ENCODE measurements at regions not wholly inside any gene's neighbourhood (a gene's known extent, or its start where the extent isn't known, plus 50 kb on each side); places are given as distances from the start of the nearest gene placed in this dataset.

GRCh38 chr5:40385544-40385943 is 294.2 kb upstream of the PTGER4 start:
- DNase-seq = peak; percentile 19

DNA sequence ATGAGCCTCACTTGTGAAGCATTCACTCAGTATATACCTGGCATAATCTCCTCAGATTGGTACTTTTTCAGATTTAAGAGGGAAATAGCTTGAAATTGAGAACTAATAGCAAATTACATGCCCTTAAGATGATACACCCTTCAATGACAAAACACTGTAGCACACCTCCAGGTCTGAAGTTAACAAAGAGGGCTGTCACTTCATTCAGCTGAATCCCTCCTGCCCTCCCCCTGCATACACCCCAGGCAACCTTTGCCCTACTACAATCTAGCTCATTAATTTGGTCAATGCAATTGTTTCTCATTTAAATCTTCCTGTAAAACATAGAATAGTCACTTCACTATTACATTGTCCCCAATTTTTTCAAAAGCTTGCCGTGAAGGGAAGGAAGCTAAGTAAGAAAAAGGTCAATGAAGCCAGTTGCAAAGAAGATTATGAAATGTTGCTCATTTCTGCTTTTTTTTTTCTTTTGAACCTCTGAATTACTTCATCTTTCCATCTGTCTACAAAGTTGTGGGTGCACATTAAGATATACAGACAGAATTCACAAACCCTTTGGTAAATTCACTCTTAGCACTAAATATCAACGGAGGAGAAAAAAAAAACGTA is 294.8 kb upstream of the PTGER4 start:
- DNase-seq = no peak

DNA sequence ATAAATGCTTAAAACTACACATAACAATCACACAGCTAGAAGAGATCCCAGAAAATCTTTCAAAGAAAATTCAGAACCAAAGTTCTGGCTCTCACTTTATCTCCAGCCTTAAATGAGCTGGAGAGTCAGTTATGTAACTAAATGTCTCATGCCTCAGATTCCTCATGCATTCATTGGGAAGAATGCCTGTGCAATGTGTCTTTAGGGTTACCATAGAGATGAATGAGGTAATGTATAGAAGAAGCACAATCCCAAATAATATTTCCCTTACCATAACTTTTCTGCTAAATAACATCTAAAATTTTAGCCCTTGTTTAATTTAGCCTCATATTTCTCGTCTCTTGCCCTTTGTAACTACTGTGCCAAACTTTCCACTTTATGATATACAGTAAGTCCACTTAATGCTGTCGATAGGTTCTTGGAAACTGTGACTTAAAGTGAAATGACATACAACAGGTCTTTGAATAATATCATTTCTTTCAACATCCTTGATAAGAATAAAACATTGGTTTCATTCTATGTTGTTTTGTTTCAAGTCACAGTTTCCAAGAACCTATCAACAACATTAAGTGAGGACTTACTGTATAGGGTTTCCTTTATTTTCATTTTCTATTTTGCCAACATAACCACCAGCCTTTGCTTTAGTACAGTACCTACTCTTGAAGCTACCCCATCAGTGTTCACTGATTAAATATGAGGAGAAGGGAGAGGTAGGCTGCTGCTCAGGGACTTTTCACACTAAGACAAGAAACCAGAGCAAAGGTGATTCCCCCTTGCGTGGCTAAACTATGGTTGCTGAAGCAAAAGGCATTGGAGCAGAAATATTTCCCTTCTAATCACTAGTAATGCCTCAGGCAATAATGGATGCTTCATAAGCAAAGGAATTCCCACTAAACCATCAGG is 295.7 kb upstream of the PTGER4 start:
- DNase-seq = peak; percentile 76

GRCh38 chr5:40381676-40382363 is 297.9 kb upstream of the PTGER4 start:
- no peak for DNase-seq

DNA sequence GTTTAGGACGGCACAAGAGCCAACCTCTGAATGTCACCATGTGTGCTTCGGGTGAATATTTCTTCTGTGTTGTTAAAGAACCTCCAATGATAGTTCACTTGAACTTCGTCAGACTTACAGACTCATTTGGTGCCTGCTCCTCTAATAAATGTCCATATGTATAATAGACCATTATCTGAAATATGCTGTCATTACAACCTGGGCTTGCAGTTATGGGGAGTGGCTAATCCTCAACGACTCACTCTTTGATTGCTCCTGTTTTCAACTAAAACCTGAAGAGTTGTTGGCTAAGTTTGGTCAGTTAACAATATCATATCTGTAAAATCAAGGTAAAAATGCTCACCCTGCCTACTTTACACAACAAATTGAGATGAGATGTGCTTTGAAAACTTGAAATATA is 298.7 kb upstream of the PTGER4 start:
- no peak for DNase-seq

DNA sequence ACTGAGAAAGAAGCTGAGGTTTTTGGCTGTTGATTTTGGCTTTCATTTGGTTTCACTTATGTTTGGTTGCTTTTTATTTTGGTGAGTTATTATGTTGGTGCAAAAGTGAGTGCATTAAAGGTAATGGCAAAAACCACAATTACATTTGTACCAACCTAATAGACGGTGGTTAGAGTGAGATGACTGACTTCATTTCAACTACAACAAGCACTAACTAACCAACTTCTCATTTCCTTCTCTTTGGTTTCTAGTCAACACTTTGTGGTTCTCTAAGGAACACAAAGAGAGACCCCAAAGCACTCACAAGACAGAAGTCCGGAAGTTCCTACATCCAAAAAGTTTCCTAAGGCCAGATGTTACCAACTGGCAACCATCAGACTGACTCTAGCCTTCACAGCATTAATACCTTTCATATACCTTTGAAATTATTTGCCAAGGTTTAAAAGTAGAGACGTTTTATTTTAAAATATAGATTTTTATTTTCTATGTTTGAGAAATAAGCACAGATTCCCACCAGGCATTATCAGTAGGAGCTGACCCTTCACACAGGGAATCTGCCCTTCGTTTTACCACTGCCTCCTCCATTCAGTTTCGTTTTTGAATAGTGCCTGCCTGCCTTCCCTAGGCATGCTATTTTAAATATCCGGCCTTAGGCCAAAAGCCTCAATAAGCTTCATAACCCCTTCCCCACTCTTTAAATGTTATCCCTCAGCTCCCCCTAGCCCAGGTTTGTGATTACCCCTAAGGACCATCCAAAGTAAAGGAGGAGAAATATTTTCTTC is 301.1 kb upstream of the PTGER4 start:
- no peak for DNase-seq

DNA sequence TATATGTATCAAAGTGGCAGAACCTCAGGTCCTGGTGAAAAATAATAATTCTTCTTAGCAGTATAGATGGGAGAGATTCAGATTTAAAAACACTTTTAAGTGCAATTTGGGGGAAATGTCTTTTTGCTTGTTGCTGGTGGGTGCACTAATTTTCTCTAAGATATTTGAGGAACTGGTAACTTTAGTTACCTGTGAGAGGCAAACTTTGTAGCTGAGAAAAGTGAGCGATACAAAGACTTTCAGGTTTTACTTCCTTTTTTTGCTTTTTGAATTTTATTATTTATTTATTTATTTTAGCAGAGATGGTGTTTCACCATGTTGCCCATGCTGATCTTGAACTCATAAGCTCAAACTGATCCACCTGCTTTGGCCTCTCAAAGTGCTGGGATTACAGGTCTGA is 303.1 kb upstream of the PTGER4 start:
- DNase-seq = no peak

- no peak for DNase-seq
These were observed 304.9 kb upstream of the PTGER4 start for GRCh38 chr5:40374853-40375252.

- no peak for DNase-seq
These were observed 311.5 kb upstream of the PTGER4 start for GRCh38 chr5:40368200-40368599.

DNA sequence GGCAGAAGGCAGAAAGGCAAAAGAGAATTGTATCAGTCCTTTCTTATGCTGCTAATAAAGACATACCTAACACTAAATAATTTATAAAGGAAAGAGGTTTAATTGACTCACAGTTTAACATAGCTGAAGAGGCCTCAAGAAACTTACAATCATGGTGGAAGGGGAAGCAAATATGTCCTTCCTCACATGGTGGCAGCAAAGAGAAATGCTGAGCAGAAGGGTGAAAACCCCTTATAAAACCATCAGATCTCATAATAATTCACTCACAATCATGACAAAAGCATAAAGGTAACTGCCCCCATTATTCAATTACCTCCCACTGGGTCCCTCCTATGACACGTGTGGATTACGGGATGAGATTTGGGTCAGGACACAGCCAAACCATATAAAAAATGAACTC is 312.5 kb upstream of the PTGER4 start:
- DNase-seq = no peak

- no peak for DNase-seq
These were observed 314.1 kb upstream of the PTGER4 start for GRCh38 chr5:40365342-40366330.

DNA sequence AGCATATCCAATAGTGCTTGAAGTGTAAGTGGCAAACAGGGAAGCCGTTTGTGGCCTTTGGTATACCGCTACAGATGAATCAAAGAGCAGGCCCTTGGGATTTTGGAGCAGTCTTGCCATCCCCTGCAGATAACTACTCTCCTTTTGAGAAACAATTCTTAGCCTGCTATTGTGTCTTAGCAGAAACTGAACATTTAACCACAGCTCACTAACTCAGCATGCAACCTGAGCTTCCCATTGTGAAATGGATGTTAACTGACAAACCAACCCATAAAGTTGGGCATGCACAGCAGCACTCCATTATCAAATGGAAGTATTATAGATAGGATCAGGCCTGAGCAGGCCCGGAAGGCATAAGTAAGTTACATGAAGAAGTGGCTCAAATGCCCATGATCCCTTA is 315.3 kb upstream of the PTGER4 start:
- no peak for DNase-seq

GRCh38 chr5:40361378-40361777 is 318.3 kb upstream of the PTGER4 start:
- DNase-seq = no peak

DNA sequence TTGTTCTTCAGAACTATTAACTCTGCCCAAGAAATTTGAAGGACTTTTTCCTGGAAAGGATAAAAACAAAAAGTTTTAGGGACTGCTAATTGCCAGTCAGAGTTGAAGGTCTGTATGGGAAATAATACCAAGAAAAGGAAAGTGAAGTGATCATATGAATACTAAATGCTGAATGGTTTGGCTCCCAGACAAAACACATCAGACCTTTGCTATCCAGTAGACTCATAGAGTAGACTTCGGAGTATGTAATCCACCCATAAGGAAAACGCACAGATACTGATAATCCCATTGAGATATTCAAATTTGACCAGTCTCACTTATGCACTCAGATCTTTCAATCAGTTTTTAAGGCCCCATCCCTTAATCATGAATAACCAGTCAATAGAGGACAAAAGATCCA is 319.0 kb upstream of the PTGER4 start:
- DNase-seq = no peak

DNA sequence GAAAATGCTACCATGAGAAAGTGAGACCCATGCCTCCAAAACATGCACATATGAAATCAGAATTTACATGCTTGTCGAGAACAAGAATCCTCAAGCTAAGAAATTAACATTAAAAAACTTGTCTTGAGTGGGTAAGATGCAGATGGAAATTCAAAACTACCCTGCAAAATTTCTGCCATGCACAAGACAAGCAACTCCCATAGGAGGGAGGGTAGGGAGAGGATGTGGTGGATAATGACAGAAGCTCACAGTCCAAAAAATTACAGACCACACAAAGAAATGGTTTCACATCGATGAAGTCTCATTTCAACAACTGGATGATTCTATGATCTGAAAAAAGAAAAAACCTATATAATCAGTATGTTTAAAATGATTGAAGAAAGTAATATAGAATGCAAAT is 319.9 kb upstream of the PTGER4 start:
- no peak for DNase-seq

GRCh38 chr5:40359093-40359492 is 320.6 kb upstream of the PTGER4 start:
- DNase-seq = no peak

DNA sequence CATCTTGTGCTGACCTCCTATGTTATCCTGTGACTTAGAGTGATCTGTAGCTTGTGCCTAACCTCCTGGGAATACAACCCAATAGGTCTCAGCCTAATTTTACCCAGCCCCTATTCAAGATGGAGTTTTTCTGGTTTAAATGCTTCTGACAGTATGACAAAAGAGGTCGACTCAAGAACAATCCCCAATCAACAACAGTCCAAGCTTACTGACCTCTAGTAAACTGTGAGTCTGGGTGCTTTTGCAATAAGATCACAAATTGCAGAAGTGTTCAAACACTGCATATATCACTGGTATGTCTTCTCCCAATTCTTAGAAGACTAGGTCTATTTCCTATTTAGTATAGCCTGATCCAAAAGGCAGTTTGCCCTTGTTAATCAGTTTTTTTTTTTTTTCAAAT is 323.5 kb upstream of the PTGER4 start:
- no peak for DNase-seq

DNA sequence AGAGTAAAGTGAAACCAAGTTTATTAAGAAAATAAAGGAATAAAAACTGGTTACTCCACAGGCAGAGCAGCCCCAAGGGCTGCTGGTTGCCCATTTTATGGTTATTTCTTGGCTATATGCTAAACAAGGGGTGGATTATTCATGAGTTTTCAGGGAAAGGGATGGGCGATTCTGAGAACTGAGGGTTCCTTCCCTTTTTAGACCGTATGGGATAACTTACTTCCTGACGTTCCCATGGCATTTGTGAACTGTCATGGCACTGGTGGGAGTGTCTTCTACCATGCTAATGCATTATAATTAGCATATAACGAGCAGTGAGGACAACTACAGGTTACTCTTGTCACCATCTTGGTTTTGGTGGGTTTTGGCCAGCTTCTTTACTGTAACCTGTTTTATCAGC is 323.9 kb upstream of the PTGER4 start:
- DNase-seq = no peak

DNA sequence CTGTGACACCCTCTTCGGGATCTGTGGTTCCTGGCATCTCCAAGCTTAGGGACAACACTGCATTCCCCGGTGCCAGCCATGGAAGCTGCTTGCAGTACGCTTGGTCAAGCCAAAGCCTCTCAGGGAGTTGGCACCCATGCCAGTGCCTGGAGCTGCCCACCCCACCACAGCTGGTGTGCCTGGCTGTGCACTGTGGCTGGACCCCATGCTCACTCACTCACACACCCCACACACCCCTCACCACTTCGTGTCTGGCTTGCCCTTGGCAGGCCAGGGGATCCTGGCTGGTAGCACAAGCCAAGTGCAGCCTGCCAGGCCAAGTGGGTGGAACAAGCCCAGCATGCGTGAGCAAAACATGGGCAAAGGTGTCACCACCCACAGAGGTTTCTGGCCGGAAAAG is 324.5 kb upstream of the PTGER4 start:
- DNase-seq = no peak

DNA sequence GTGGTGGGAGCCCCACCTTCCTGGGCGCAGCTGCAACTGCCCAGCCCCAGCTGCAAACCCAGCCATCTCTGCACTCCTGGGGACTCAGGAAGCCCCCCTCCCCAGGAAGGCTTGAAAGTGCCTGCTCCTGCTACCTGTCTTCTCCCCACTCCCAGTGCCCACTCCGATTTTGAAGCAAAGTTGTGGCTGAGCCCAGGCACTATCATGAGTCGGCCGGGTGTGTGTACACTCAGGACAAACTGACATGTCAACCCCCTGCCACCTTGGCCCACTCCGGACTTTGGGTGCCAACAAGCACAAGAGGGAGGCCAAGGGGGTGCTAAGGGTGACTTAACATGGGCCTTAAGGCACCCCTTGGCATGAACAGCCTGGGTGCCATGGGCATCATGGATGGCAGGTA is 325.5 kb upstream of the PTGER4 start:
- no peak for DNase-seq

GRCh38 chr5:40353442-40353841 is 326.3 kb upstream of the PTGER4 start:
- DNase-seq = no peak

Data from fibroblast of skin of abdomen (primary cell).